Activated naive CD8-positive, alpha-beta T cell (primary cell): ENCODE measurements at regions not wholly inside any gene's neighbourhood (a gene's known extent, or its start where the extent isn't known, plus 50 kb on each side); places are given as distances from the start of the nearest gene placed in this dataset.
"Not testable (repeated sequence)": the region's sequence is repeated elsewhere in the genome, so short reads cannot be mapped to it uniquely, and the experiment has no call there.

Experiments used
- H3K27ac Mint-ChIP-seq: one replicate; pipeline ENCODE4 v1.8.0; 2021; ENCODE audit warnings: mixed read lengths
- H3K27me3 Mint-ChIP-seq: one replicate; pipeline ENCODE4 v1.8.0; 2021; ENCODE audit warnings: mixed read lengths
- H3K36me3 Mint-ChIP-seq: one replicate; pipeline ENCODE4 v1.8.0; 2021; ENCODE audit warnings: mixed read lengths
- H3K4me1 Mint-ChIP-seq: one replicate; pipeline ENCODE4 v1.8.0; 2021; ENCODE audit warnings: low read depth, mixed read lengths
- H3K4me3 Mint-ChIP-seq: one replicate; pipeline ENCODE4 v1.8.0; 2021; ENCODE audit warnings: mild to moderate bottlenecking, mixed read lengths
- H3K9me3 Mint-ChIP-seq: one replicate; pipeline ENCODE4 v1.8.0; 2021; ENCODE audit warnings: low read depth, mixed read lengths

GRCh38 chr10:124149189-124150042 lies 56.0 kb upstream of the CHST15 start:
- H3K4me3 Mint-ChIP-seq, result no peak overlapping the region

GRCh38 chr10:124148509-124149188 lies 55.3 kb upstream of the CHST15 start:
- H3K27ac Mint-ChIP-seq, H3K27me3 Mint-ChIP-seq, H3K36me3 Mint-ChIP-seq, H3K4me1 Mint-ChIP-seq, H3K9me3 Mint-ChIP-seq, H3K4me3 Mint-ChIP-seq: not testable (repeated sequence)

More at GRCh38 chr10:124149189-124150042, 56.0 kb upstream of the CHST15 start:
- Mint-ChIP-seq H3K27me3 (peaks cover 5% of the 10 kb centered on the region), H3K36me3 (no peaks in the 10 kb centered on the region), H3K27ac (no peak overlapping the region), H3K9me3 (no peaks in the 10 kb centered on the region), H3K4me1 (peaks cover 2% of the 10 kb centered on the region)

- no peaks in the 10 kb centered on the region for H3K9me3 Mint-ChIP-seq
- peaks cover 2% of the 10 kb centered on the region for H3K4me1 Mint-ChIP-seq
- H3K4me3 Mint-ChIP-seq, result no peak overlapping the region
- no peak overlapping the region for H3K27ac Mint-ChIP-seq
- H3K36me3 Mint-ChIP-seq, result no peaks in the 10 kb centered on the region
- peaks cover 5% of the 10 kb centered on the region for H3K27me3 Mint-ChIP-seq
These were observed 53.1 kb upstream of the CHST15 start for GRCh38 chr10:124146483-124146882.

GRCh38 chr10:124145109-124145870 lies 51.9 kb upstream of the CHST15 start:
- Mint-ChIP-seq H3K27me3 (peaks cover under 1% of the 10 kb centered on the region), H3K36me3 (no peaks in the 10 kb centered on the region), H3K9me3 (no peaks in the 10 kb centered on the region), H3K27ac (no peak overlapping the region), H3K4me1 (no peaks in the 10 kb centered on the region), H3K4me3 (no peak overlapping the region)

GRCh38 chr10:124144536-124144935 lies 51.1 kb upstream of the CHST15 start:
- Mint-ChIP-seq H3K27ac (no peak overlapping the region), H3K9me3 (no peaks in the 10 kb centered on the region), H3K4me1 (no peaks in the 10 kb centered on the region), H3K27me3 (no peaks in the 10 kb centered on the region), H3K4me3 (no peak overlapping the region), H3K36me3 (no peaks in the 10 kb centered on the region)

- H3K9me3 Mint-ChIP-seq, result no peaks in the 10 kb centered on the region
- no peaks in the 10 kb centered on the region for H3K36me3 Mint-ChIP-seq
- H3K4me3 Mint-ChIP-seq, result no peak overlapping the region
- H3K27ac Mint-ChIP-seq, result no peak overlapping the region
- no peaks in the 10 kb centered on the region for H3K4me1 Mint-ChIP-seq
- H3K27me3 Mint-ChIP-seq, result no peaks in the 10 kb centered on the region
These were observed 50.3 kb upstream of the CHST15 start for GRCh38 chr10:124143721-124144120.
